Vagina (tissue), 2 donors: ENCODE measurements at regions not wholly inside any gene's neighbourhood (a gene's known extent, or its start where the extent isn't known, plus 50 kb on each side); places are given as distances from the start of the nearest gene placed in this dataset.
A peak's percentile ranks its signal among the peaks of the same experiment; 100 is the strongest.

Experiments used
- DNase-seq, 2 donors: peaks; one replicate each; pipeline ENCODE4 v3.0.0-alpha.2; 2017; ENCODE audit errors: extremely low spot score in 2 of 2
- H3K27ac ChIP-seq: fragments of 200-600 bp; sonication (generic); one replicate; pipeline ENCODE4 v1.5.1; 2019
- H3K27me3 ChIP-seq: fragments of 200-600 bp; sonication (generic); one replicate; pipeline ENCODE4 v1.5.1; 2019
- H3K36me3 ChIP-seq, 2 donors: fragments of 200-600 bp; sonication (generic); one replicate each; pipeline ENCODE4 v1.5.1; 2017 to 2019
- H3K4me1 ChIP-seq: fragments of 200-600 bp; sonication (generic); one replicate; pipeline ENCODE4 v1.5.1; 2019
- H3K4me3 ChIP-seq, 2 donors: fragments of 200-600 bp; sonication (generic); 1 replicate in 1 of 2; 2 replicates in 1 of 2; pipeline ENCODE4 v1.5.1; 2016 to 2019
- H3K9me3 ChIP-seq: fragments of 200-600 bp; sonication (generic); one replicate; pipeline ENCODE4 v1.5.1; 2019
- CTCF ChIP-seq, 3 experiments: fragments of 450-650 bp in 2 of 3; fragments of 200-600 bp in 1 of 3; sonication (generic) in 1 of 3; IDR thresholded peaks; one replicate each; pipeline ENCODE4 v1.5.1; 2017 to 2019; ENCODE audit warnings: antibody characterized with exemption in 3 of 3, mild to moderate bottlenecking in 2 of 3, moderate library complexity in 2 of 3
- POLR2A ChIP-seq, 2 donors: fragments of 450-650 bp; IDR thresholded peaks; one replicate each; pipeline ENCODE4 v1.6.1; 2017; ENCODE audit warnings: antibody characterized with exemption in 2 of 2, mild to moderate bottlenecking in 2 of 2, moderate library complexity in 2 of 2
- POLR2AphosphoS5 ChIP-seq, 2 donors: sonication (generic); formaldehyde crosslinking; IDR thresholded peaks; one replicate each; pipeline ENCODE4 v1.9.0; 2017; ENCODE audit warnings: antibody characterized with exemption in 2 of 2, mild to moderate bottlenecking in 2 of 2, low read depth in 1 of 2; ENCODE audit not compliant: insufficient read depth in 1 of 2
- intact Hi-C: fragments of 100-400 bp; cut with DNase I; formaldehyde crosslinking; loops from one replicate; pipeline ENCODE4 v1.15.1; 2023

GRCh38 chr16:48444574-48444973 is 59.4 kb upstream of the SIAH1 start:
- Histone ChIP-seq H3K4me3 (no peak overlapping the region), H3K27ac (peak overlapping the region; percentile 63), H3K36me3 (no peaks in the 10 kb centered on the region), H3K27me3 (no peaks in the 10 kb centered on the region), H3K4me1 (peaks cover 16% of the 10 kb centered on the region), H3K9me3 (no peaks in the 10 kb centered on the region)
- no peak for DNase-seq
- intact Hi-C loops, result no loop called here
- TF ChIP-seq CTCF (IDR thresholded peaks at IDR 0.05) (no peak), POLR2AphosphoS5 (IDR thresholded peaks at IDR 0.05; ENCODE audit: insufficient read depth in 1 of 2, low read depth in 1 of 2) (peak in 1 of 2 donors; percentile 12)

- Histone ChIP-seq H3K4me1 (peaks cover 16% of the 10 kb centered on the region), H3K27me3 (no peaks in the 10 kb centered on the region), H3K36me3 (no peaks in the 10 kb centered on the region), H3K4me3 (no peak overlapping the region), H3K27ac (no peak overlapping the region), H3K9me3 (no peaks in the 10 kb centered on the region)
- intact Hi-C loops, result no loop called here
- no peak for TF ChIP-seq POLR2A (IDR thresholded peaks at IDR 0.05)
- TF ChIP-seq CTCF (IDR thresholded peaks at IDR 0.05), result no peak
- no peak for TF ChIP-seq POLR2AphosphoS5 (IDR thresholded peaks at IDR 0.05; ENCODE audit: insufficient read depth in 1 of 2, low read depth in 1 of 2)
- DNase-seq, result no peak
These were observed 57.2 kb upstream of the SIAH1 start for GRCh38 chr16:48442379-48442778.

- no peak for DNase-seq
- intact Hi-C loops, result no loop called here
- no peaks in the 10 kb centered on the region for H3K9me3 ChIP-seq
- H3K27me3 ChIP-seq, result no peaks in the 10 kb centered on the region
- no peak overlapping the region for H3K27ac ChIP-seq
- H3K4me3 ChIP-seq, result no peak overlapping the region
- H3K4me1 ChIP-seq, result peaks cover 16% of the 10 kb centered on the region
- no peaks in the 10 kb centered on the region for H3K36me3 ChIP-seq
- no peak for TF ChIP-seq POLR2AphosphoS5 (IDR thresholded peaks at IDR 0.05; ENCODE audit: insufficient read depth in 1 of 2, low read depth in 1 of 2)
These were observed 56.7 kb upstream of the SIAH1 start for GRCh38 chr16:48441863-48442279.

- TF ChIP-seq POLR2AphosphoS5 (IDR thresholded peaks at IDR 0.05; ENCODE audit: insufficient read depth in 1 of 2, low read depth in 1 of 2), result no peak
- TF ChIP-seq POLR2A (IDR thresholded peaks at IDR 0.05), result no peak
- TF ChIP-seq CTCF (IDR thresholded peaks at IDR 0.05), result no peak
- Histone ChIP-seq H3K27ac (no peak overlapping the region), H3K27me3 (no peaks in the 10 kb centered on the region)
These were observed 55.9 kb upstream of the SIAH1 start for GRCh38 chr16:48441106-48441505.

GRCh38 chr16:48438414-48438813 is 53.2 kb upstream of the SIAH1 start:
- H3K4me1 ChIP-seq, result no peaks in the 10 kb centered on the region
- no peaks in the 10 kb centered on the region for H3K27me3 ChIP-seq
- no peak overlapping the region for H3K4me3 ChIP-seq
- H3K9me3 ChIP-seq, result no peaks in the 10 kb centered on the region
- H3K27ac ChIP-seq, result no peak overlapping the region
- no peak for DNase-seq
- no peak for TF ChIP-seq CTCF (IDR thresholded peaks at IDR 0.05)
- no peak for TF ChIP-seq POLR2AphosphoS5 (IDR thresholded peaks at IDR 0.05; ENCODE audit: insufficient read depth in 1 of 2, low read depth in 1 of 2)
- TF ChIP-seq POLR2A (IDR thresholded peaks at IDR 0.05), result no peak
- intact Hi-C loops, result no loop called here
- no peaks in the 10 kb centered on the region for H3K36me3 ChIP-seq

More at GRCh38 chr16:48441106-48441505, 55.9 kb upstream of the SIAH1 start:
- DNase-seq, result no peak
- H3K36me3 ChIP-seq, result no peaks in the 10 kb centered on the region
- no peak overlapping the region for H3K4me3 ChIP-seq
- intact Hi-C loops, result no loop called here
- no peaks in the 10 kb centered on the region for H3K9me3 ChIP-seq
- peaks cover 16% of the 10 kb centered on the region for H3K4me1 ChIP-seq

GRCh38 chr16:48435906-48436305 is 50.7 kb upstream of the SIAH1 start:
- H3K9me3 ChIP-seq, result no peaks in the 10 kb centered on the region
- no peaks in the 10 kb centered on the region for H3K36me3 ChIP-seq
- TF ChIP-seq POLR2A (IDR thresholded peaks at IDR 0.05) (no peak), POLR2AphosphoS5 (IDR thresholded peaks at IDR 0.05; ENCODE audit: insufficient read depth in 1 of 2, low read depth in 1 of 2) (no peak), CTCF (IDR thresholded peaks at IDR 0.05) (no peak)
- no peak for DNase-seq
- intact Hi-C loops, result no loop called here
- no peak overlapping the region for H3K27ac ChIP-seq
- no peaks in the 10 kb centered on the region for H3K4me1 ChIP-seq
- H3K27me3 ChIP-seq, result no peaks in the 10 kb centered on the region
- no peak overlapping the region for H3K4me3 ChIP-seq
